Left ventricle myocardium inferior (tissue), 1 donor: ENCODE measurements at regions not wholly inside any gene's neighbourhood (a gene's known extent, or its start where the extent isn't known, plus 50 kb on each side); places are given as distances from the start of the nearest gene placed in this dataset.

Experiments
- DNase-seq: peaks from one replicate; pipeline ENCODE4 v3.0.0-alpha.2; 2020
- H3K27ac ChIP-seq: fragments of 200-600 bp; replicated peaks from 2 replicates; pipeline ENCODE4 v1.8.0; 2021
- H3K27me3 ChIP-seq: fragments of 200-600 bp; 2 replicates; pipeline ENCODE4 v1.8.0; 2021; ENCODE audit warnings: low read depth
- H3K36me3 ChIP-seq: fragments of 200-600 bp; 2 replicates; pipeline ENCODE4 v1.8.0; 2021
- H3K4me1 ChIP-seq: fragments of 200-600 bp; 2 replicates; pipeline ENCODE4 v1.8.0; 2021
- H3K4me3 ChIP-seq: fragments of 200-600 bp; 2 replicates; pipeline ENCODE4 v1.8.0; 2021; ENCODE audit warnings: mild to moderate bottlenecking, moderate library complexity
- H3K9me3 ChIP-seq: fragments of 200-600 bp; replicated peaks from 2 replicates; pipeline ENCODE4 v1.8.0; 2021
- intact Hi-C: fragments of 100-400 bp; cut with micrococcal nuclease; formaldehyde crosslinking; loops from one replicate; pipeline ENCODE4 v1.11.0; 2022
- TF ChIP-seq, protein P1 (sequence below): fragments of 200-600 bp; IDR thresholded peaks from 2 replicates; pipeline ENCODE4 v1.8.0; 2021; ENCODE audit warnings: antibody characterized with exemption, mild to moderate bottlenecking, borderline replicate concordance
- donor health status: DM: no; HTN: yes; CAD: no; lungs with severe emphysema.

DNA sequence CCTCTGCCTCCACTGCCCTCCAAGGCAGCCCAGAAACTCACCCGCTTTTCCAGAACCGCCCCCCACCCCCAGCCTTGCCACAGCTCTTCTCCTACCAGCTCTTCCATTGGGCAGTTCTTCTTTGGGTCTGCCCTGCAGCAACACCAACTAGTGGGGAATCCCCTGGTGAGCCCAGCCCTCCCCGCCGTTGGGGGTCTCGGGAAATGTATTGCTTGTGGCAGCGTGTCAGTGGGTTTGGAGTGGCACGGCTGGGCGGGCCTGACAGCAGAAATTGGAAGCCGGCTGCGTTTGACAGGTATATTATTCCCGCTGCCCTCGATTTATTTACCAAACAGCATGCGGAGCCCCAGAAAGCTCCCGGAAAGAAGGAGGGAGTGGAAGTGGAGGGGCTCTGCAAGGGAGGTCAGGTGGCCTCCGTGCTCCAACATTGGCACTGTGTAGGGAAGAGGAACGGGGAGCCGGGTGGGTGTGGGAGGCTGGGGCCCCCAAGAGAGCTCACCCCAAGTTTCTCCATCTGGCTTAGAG lies 65.2 kb upstream of the NECTIN1 start:
- peaks cover 8% of the 10 kb centered on the region for H3K4me1 ChIP-seq
- intact Hi-C loops: no loop called here
- peaks cover 10% of the 10 kb centered on the region for H3K27me3 ChIP-seq
- no peak overlapping the region for H3K27ac ChIP-seq
- no peak overlapping the region for H3K4me3 ChIP-seq
- TF ChIP-seq, protein P1, sequence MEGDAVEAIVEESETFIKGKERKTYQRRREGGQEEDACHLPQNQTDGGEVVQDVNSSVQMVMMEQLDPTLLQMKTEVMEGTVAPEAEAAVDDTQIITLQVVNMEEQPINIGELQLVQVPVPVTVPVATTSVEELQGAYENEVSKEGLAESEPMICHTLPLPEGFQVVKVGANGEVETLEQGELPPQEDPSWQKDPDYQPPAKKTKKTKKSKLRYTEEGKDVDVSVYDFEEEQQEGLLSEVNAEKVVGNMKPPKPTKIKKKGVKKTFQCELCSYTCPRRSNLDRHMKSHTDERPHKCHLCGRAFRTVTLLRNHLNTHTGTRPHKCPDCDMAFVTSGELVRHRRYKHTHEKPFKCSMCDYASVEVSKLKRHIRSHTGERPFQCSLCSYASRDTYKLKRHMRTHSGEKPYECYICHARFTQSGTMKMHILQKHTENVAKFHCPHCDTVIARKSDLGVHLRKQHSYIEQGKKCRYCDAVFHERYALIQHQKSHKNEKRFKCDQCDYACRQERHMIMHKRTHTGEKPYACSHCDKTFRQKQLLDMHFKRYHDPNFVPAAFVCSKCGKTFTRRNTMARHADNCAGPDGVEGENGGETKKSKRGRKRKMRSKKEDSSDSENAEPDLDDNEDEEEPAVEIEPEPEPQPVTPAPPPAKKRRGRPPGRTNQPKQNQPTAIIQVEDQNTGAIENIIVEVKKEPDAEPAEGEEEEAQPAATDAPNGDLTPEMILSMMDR: no peak
- DNase-seq: no peak
- no peaks in the 10 kb centered on the region for H3K9me3 ChIP-seq
- no peaks in the 10 kb centered on the region for H3K36me3 ChIP-seq

DNA sequence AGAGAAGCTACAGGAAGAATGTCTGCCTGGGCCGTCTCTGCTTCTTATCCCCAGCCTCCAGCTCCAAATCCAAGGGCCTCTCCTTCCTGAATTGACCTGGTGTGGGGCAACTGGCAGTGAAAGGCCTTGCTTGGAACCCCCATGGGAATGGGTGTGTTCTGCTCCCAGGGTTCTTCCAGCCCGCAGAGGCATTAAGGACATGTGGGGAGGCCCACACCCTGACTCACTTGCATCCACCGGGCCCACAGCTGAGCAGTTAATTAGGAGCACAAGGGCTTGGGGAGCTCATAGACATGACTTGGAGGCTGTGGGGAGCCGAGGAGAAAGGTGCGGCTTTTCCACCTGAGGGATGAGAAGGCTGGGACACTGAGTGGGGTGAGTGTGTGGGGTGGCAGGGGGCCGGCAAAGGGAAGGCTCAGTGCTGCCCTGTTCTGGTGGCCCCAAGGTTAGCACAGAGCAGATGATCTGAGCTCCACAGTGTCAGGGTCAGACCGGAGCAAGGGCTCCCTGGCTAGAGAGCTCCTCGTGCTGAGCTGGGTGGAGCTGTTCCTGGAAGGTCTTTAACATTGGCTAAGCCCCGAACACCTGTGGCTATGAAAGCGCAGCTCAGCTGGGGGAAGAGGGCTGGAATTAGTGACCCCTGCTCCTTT lies 64.5 kb upstream of the NECTIN1 start:
- peaks cover 16% of the 10 kb centered on the region for H3K27me3 ChIP-seq
- H3K4me1 ChIP-seq: peaks cover 8% of the 10 kb centered on the region
- TF ChIP-seq, protein P1: no peak
- no peak overlapping the region for H3K27ac ChIP-seq
- no peaks in the 10 kb centered on the region for H3K9me3 ChIP-seq
- intact Hi-C loops: no loop called here
- H3K4me3 ChIP-seq: no peak overlapping the region
- DNase-seq: no peak
- H3K36me3 ChIP-seq: no peaks in the 10 kb centered on the region

DNA sequence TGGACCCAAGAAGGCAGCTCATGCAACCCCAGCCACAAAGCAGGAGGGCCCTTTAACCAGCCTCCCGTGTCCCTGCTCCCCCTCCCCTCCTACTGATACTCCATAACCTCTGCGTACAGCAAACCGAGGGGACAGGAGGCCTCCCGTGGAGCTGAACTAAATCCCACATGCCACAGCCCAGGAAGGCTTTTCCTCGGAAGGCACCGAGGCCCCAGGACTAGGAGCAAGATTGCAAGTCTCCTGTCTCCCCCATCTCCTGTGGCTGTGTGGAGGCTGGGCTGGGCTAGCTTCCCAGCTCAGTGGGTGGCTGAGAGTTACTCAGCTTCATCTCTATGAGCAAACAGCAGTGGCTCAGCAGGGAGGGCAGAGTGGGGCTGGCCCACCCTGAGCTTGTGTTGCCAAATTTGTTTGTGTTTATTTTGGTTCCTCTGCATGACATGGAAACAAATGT lies 62.7 kb upstream of the NECTIN1 start:
- intact Hi-C loops: no loop called here
- Histone ChIP-seq H3K9me3 (no peaks in the 10 kb centered on the region), H3K36me3 (no peaks in the 10 kb centered on the region), H3K27me3 (peaks cover 24% of the 10 kb centered on the region), H3K27ac (no peak overlapping the region), H3K4me1 (peaks cover 8% of the 10 kb centered on the region), H3K4me3 (no peak overlapping the region)
- DNase-seq: no peak
- TF ChIP-seq, protein P1: no peak

DNA sequence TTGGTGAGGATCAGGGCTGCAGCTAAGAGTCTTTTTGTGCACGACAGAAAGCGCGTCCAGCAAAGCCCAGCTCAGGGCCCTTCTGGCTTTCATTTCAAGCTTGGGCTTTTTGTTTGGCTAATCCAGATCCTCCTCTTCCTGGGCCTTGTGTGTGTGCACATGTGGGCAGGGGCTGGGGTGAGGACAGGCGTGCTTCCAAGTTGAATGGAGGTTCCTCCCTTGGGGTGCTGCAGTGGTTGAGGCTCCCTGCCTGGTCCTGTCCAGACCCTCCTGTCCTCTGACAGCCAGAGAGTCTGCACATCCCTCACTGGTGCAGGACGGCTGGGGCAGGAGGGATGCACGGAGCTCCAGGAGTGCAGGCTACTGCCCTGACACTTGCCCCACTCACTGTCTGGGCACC lies 62.0 kb upstream of the NECTIN1 start:
- no peak for DNase-seq
- Histone ChIP-seq H3K27me3 (peaks cover 29% of the 10 kb centered on the region), H3K27ac (no peak overlapping the region), H3K4me3 (no peak overlapping the region), H3K4me1 (peaks cover 8% of the 10 kb centered on the region), H3K9me3 (no peaks in the 10 kb centered on the region), H3K36me3 (no peaks in the 10 kb centered on the region)
- intact Hi-C loops: no loop called here
- TF ChIP-seq, protein P1: no peak

DNA sequence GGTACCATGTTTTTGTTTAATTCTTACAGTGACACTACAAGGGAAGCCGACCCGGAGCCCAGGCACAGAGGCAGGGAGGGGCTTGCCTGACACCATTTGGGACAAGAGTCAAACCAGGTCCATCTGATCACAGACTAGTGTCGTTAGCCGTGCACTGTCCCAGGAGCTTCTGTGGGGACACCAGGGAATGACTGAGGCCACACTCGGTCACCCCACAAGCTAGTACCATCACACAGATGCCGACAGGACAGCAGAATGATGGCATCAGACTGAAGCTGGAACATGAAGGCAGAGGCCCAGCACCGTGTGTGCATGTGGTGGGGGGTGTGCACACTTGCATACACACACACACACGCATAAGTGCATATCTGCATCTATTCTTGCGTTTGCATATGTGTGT lies 61.5 kb upstream of the NECTIN1 start:
- Histone ChIP-seq H3K36me3 (no peaks in the 10 kb centered on the region), H3K4me3 (no peak overlapping the region), H3K4me1 (peaks cover 8% of the 10 kb centered on the region), H3K27me3 (peaks cover 29% of the 10 kb centered on the region), H3K27ac (no peak overlapping the region), H3K9me3 (no peaks in the 10 kb centered on the region)
- intact Hi-C loops: no loop called here
- TF ChIP-seq, protein P1: no peak
- DNase-seq: no peak
